H1 (cell line): ENCODE measurements at regions not wholly inside any gene's neighbourhood (a gene's known extent, or its start where the extent isn't known, plus 50 kb on each side); places are given as distances from the start of the nearest gene placed in this dataset.

ENCODE experiments used
- HDAC2 ChIP-seq, 2 experiments: fragments of 300-600 bp in 1 of 2; sonication (generic) in 1 of 2; IDR thresholded peaks; 2 replicates each; pipeline ENCODE4 v1.6.1; 2011 to 2012; ENCODE audit warnings: low read depth in 2 of 2, low read length in 2 of 2, mild to moderate bottlenecking in 2 of 2, moderate library complexity in 2 of 2, borderline replicate concordance in 1 of 2, inconsistent platforms in 1 of 2
- KDM1A ChIP-seq: fragments of 200-600, 300-600 bp; sonication (generic); IDR thresholded peaks from 2 replicates; pipeline ENCODE4 v1.7.1; 2016; ENCODE audit warnings: mild to moderate bottlenecking, low read length, borderline replicate concordance
- SUZ12 ChIP-seq: fragments of 200-600 bp; sonication (generic); IDR thresholded peaks from 2 replicates; pipeline ENCODE4 v1.6.1; 2012; ENCODE audit warnings: mild to moderate bottlenecking, inconsistent platforms, low read length, moderate library complexity, mixed read lengths
- TF ChIP-seq, protein P1 (sequence below): IDR thresholded peaks from 2 replicates; pipeline ENCODE4 v1.6.1; 2012; ENCODE audit warnings: inconsistent platforms

DNA sequence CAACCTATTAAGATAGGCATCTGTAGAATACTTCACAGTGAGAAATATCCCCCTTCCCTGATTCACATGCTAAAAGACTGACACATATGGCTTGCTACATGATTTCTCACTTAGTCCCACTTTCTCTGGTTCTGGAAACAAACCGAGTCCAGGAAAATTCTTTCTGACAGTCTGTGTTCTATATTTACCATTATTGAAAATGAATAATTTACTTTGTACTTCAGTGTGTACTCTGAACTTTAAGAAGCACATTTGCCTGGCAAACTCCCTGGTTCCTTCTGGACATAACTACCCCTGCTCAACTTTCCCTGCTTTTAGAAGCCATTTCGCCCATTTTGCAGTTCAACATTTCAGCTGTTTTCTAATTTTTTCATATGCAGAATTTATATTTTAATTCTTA, 53.6 kb downstream of the APCS start (continued):
- TF ChIP-seq, protein P1, sequence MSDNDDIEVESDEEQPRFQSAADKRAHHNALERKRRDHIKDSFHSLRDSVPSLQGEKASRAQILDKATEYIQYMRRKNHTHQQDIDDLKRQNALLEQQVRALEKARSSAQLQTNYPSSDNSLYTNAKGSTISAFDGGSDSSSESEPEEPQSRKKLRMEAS: no peak
- TF ChIP-seq KDM1A: no peak
- TF ChIP-seq HDAC2 (IDR thresholded peaks at IDR 0.05; ENCODE audit: borderline replicate concordance in 1 of 2, low read depth in 2 of 2, low read length in 2 of 2): no peak
- no peak for TF ChIP-seq SUZ12
